NOMO-1 treated with dmso at 0.1 percent for 144 hours (cell line): ENCODE measurements at regions not wholly inside any gene's neighbourhood (a gene's known extent, or its start where the extent isn't known, plus 50 kb on each side); places are given as distances from the start of the nearest gene placed in this dataset.
"Not testable (repeated sequence)": the region's sequence is repeated elsewhere in the genome, so short reads cannot be mapped to it uniquely, and the experiment has no call there.

Experiments used
- DNase-seq: peaks from one replicate; lab custom pipeline; 2025; ENCODE audit not compliant: unreplicated experiment; lab: John Stamatoyannopoulos, UW

GRCh38 chr7:149992366-149992765 lies 118.6 kb downstream of the ATP6V0E2 start:
- DNase-seq: not testable (repeated sequence)

GRCh38 chr7:149995369-149996026 lies 121.7 kb downstream of the ATP6V0E2 start:
- not testable (repeated sequence) for DNase-seq

- not testable (repeated sequence) for DNase-seq
These were observed 127.2 kb downstream of the ATP6V0E2 start for GRCh38 chr7:150000780-150001599.

GRCh38 chr7:150003304-150003810 lies 129.6 kb downstream of the ATP6V0E2 start:
- DNase-seq: no peak

GRCh38 chr7:150003973-150004372 lies 130.2 kb downstream of the ATP6V0E2 start:
- not testable (repeated sequence) for DNase-seq

GRCh38 chr7:150004843-150005242 lies 131.1 kb downstream of the ATP6V0E2 start:
- DNase-seq: not testable (repeated sequence)

- not testable (repeated sequence) for DNase-seq
These were observed 136.0 kb downstream of the ATP6V0E2 start for GRCh38 chr7:150009620-150010303.

- not testable (repeated sequence) for DNase-seq
These were observed 143.0 kb downstream of the ATP6V0E2 start for GRCh38 chr7:150016651-150017189.

- DNase-seq: not testable (repeated sequence)
These were observed 146.4 kb downstream of the ATP6V0E2 start for GRCh38 chr7:150020210-150020609.

GRCh38 chr7:150024550-150025490 lies 151.1 kb downstream of the ATP6V0E2 start:
- DNase-seq: not testable (repeated sequence)

- DNase-seq: not testable (repeated sequence)
These were observed 152.0 kb downstream of the ATP6V0E2 start for GRCh38 chr7:150025802-150026201.

- not testable (repeated sequence) for DNase-seq
These were observed 154.7 kb downstream of the ATP6V0E2 start for GRCh38 chr7:150028344-150029012.

GRCh38 chr7:150029013-150029389 lies 155.2 kb downstream of the ATP6V0E2 start:
- not testable (repeated sequence) for DNase-seq

GRCh38 chr7:150031733-150032132 lies 158.0 kb downstream of the ATP6V0E2 start:
- not testable (repeated sequence) for DNase-seq

GRCh38 chr7:150033711-150034110 lies 159.9 kb downstream of the ATP6V0E2 start:
- not testable (repeated sequence) for DNase-seq

GRCh38 chr7:150035769-150036168 lies 162.0 kb downstream of the ATP6V0E2 start:
- not testable (repeated sequence) for DNase-seq

GRCh38 chr7:150039061-150039460 lies 165.3 kb downstream of the ATP6V0E2 start:
- DNase-seq: not testable (repeated sequence)

GRCh38 chr7:150042281-150042680 lies 168.5 kb downstream of the ATP6V0E2 start:
- not testable (repeated sequence) for DNase-seq

- DNase-seq: not testable (repeated sequence)
These were observed 171.0 kb downstream of the ATP6V0E2 start for GRCh38 chr7:150044771-150045170.
